OCI-LY7 (cell line): ENCODE measurements at regions not wholly inside any gene's neighbourhood (a gene's known extent, or its start where the extent isn't known, plus 50 kb on each side); places are given as distances from the start of the nearest gene placed in this dataset.

Experiments used
- CTCF ChIP-seq: fragments of 200-600 bp; sonication (generic); conservative IDR thresholded peaks from 2 replicates; pipeline ENCODE4 v1.5.1; 2014; ENCODE audit warnings: mild to moderate bottlenecking, antibody characterized with exemption, low read length, moderate library complexity, mixed read lengths
- EZH2phosphoT487 ChIP-seq: fragments of 200-600 bp; sonication (generic); IDR thresholded peaks from 2 replicates; pipeline ENCODE4 v1.6.1; 2018; ENCODE audit warnings: low read depth, borderline replicate concordance, mild to moderate bottlenecking, mixed run types, antibody characterized with exemption, low read length, moderate library complexity, mixed read lengths

GRCh38 chr10:85105614-85106255 lies 777.3 kb downstream of the CCSER2 start:
- TF ChIP-seq CTCF (peak; percentile 34; the same call in 1 of the 2 replicates), EZH2phosphoT487 (no peak)
